HuH-7.5 (cell line): ENCODE measurements at regions not wholly inside any gene's neighbourhood (a gene's known extent, or its start where the extent isn't known, plus 50 kb on each side); places are given as distances from the start of the nearest gene placed in this dataset.

Experiments
- DNase-seq: peaks from one replicate; pipeline ENCODE4 v3.0.0; 2011; ENCODE audit warnings: low spot score

GRCh38 chr1:234698686-234699085 lies 88.7 kb upstream of the IRF2BP2 start:
- no peak for DNase-seq

DNA sequence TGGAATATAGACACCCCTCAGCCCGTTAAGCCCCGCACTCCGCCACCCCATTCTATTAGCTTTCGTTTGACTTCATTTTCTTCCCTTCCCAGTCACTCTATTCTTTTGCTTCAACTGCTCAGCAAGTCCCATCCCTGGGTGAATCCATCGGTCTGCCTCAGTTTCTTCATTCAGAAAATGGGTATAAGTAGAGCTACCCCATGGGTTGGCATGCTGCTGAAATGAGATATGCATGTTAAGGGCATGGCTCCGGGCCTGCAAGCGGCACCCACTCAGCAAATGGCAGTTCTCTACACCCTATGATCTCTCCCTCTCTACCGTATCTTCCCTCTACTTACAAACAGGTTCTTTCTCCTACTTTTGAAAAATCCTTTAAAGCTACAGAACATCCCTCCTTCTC lies 87.8 kb upstream of the IRF2BP2 start:
- DNase-seq, result no peak

DNA sequence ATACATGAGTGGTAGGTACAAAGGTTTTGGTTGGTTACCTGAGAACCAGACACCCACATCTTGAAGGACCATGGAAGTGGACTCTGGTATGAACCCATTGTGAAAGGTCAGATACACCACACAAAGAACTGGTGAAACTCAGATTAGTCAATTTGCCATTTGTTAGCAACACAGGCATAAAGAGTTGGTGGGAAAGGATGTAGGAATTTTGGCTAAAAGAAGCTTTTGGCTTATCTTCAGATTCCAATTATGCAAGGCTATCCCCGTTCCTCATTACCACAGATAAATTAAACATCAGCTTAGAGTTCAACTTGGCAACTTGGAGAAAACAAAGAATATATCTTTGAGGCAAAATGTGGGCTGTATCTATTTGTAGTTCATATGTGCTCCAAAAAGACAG lies 87.0 kb upstream of the IRF2BP2 start:
- no peak for DNase-seq

GRCh38 chr1:234696148-234696576 lies 86.2 kb upstream of the IRF2BP2 start:
- DNase-seq, result no peak

DNA sequence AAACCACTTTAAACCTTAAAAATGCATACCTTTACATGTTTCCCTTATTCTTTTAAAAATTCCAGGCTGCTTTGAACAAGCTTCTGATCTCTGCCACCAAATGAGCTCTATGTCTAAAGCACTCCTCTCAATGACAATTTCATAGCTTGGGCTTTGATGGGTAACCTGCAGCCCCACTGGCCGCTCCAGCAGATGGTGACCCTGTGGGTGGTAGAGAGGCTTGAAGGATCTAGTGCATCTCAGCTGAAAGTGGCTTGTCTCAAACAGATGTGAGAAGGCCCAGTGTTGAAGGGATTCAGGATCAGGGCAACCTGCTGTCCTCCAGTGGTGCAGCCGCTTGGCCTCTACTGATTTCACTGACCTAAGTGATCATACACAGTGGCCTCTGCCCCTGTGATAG lies 84.7 kb upstream of the IRF2BP2 start:
- no peak for DNase-seq

DNA sequence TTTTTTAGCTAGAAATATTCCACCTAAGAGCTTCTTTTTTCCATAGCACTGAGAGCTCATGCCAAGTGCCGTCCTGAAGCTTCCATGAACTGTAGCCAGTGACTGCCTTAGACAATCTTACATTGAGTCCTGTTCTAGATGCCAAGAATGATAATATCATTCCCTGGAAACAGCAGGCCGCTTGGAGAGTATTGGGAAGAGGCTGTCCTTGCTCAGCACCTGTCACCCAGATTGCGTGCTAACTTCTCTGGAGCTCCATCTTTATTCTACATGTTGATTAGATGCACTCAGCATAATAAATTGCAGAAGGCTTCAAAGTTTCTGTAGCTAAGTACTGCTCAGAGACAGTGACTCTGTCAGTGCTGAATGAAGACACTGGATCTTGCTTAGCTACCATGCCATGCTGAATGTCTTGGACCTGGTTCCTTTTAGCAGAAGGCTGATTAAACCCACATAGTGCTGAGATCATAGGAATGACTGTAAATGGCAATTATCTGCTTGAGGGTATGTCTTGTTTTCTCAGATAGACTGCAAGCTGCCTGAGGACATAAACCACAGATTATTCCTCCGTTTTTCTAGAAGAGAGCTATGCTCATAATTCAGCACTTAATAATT lies 83.1 kb upstream of the IRF2BP2 start:
- no peak for DNase-seq

GRCh38 chr1:234691567-234691966 lies 81.6 kb upstream of the IRF2BP2 start:
- no peak for DNase-seq

DNA sequence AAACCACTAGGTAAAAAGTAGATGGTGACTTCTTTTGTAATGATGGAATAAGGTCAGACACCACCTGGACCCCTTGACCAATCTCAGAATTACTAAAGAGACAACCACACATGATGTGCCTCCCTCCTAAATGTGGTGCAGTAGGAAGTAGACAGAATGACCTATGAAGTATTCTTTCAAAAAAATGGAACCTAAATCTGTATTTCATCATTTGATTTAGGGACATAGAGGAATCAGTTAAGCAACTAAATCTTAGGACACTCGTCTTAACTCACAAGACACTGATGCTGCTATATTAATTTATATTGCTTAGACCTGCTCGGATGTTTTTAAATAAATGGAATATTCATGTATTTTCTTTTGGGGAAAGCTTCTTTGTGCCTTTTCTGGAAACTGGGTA lies 80.9 kb upstream of the IRF2BP2 start:
- DNase-seq, result no peak

GRCh38 chr1:234689236-234689635 lies 79.3 kb upstream of the IRF2BP2 start:
- no peak for DNase-seq

GRCh38 chr1:234687011-234687410 lies 77.0 kb upstream of the IRF2BP2 start:
- DNase-seq, result no peak

DNA sequence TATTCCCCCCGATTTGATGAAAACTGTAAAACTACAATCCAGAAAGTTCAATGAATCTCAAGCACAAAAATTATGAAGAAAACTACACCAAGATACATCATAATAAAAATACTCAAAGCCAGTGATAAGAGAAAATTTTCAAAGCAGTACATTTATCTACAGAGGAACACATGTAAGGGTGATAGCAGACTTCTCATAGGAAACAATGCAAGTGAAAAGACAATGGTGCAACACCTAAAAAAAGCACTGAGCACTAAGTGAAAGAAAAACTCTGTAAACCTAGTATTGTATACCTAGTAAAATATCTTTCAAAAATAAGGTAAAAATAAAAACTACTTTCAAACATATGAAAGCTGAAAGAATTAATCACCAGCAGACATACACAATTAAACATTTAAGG lies 76.1 kb upstream of the IRF2BP2 start:
- no peak for DNase-seq

GRCh38 chr1:234684856-234685255 lies 74.9 kb upstream of the IRF2BP2 start:
- no peak for DNase-seq

- peak; percentile 66 for DNase-seq
Measured at GRCh38 chr1:234683861-234684632, 74.1 kb upstream of the IRF2BP2 start.

DNA sequence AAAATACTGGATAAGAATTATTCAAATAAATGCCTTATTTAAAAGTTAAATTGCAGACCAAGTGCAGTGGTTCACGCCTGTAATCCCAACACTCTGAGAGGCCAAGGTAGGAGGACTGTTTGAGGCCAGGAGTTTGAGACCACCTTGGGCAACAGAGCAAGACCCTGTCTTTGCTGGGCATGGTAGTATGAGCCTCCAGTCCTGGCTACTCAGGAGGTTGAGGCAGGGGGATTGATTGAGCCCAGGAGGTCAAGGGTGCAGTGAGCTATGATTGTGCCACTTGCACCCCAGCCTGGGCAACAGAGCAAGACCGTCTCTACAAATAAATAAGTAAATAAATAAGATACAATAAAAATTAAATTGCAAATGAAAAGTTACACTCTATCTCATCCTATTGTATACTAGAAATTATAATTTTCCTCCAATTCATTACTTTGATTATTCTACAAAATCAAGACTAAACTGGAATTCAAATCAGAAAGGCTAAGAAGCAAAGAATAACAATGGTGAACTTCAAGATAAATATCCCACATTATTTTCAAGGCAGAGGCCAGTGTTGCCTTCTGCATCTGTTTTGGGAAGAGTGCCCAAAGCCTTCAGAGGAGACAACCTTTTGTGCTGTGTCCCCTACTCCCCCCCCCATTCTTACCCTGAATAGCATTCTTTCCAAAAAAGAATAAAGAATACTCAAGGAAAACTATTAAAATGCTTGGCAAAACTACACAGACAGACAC lies 73.3 kb upstream of the IRF2BP2 start:
- no peak for DNase-seq

- no peak for DNase-seq
Measured at GRCh38 chr1:234681990-234682389, 72.0 kb upstream of the IRF2BP2 start.

- no peak for DNase-seq
Measured at GRCh38 chr1:234681065-234681464, 71.1 kb upstream of the IRF2BP2 start.

GRCh38 chr1:234680331-234680904 lies 70.4 kb upstream of the IRF2BP2 start:
- DNase-seq, result no peak

DNA sequence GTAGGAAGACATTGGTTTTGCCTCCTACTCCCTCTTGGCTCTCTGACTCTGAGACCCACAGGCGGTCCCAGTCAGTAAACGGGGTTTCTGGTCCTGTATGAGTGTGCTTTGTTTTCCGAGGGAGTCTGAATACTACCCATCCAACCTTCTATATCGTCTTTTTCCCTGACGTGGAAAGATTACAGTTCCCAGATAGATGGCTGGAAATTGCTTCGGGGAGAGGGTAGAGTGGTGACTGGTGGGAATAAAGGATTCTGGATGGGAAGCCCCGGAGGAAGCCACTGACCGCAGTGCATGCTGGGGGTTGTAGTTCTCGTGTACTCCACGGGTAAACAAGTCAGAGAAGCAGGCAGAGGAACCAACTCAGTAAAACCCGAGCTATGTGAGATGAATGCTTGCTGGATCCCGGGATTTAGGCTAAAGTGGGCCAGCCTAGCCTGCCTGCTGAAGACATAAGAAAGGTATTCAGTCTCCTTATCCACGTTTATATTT lies 66.2 kb upstream of the IRF2BP2 start:
- peak; percentile 78 for DNase-seq

DNA sequence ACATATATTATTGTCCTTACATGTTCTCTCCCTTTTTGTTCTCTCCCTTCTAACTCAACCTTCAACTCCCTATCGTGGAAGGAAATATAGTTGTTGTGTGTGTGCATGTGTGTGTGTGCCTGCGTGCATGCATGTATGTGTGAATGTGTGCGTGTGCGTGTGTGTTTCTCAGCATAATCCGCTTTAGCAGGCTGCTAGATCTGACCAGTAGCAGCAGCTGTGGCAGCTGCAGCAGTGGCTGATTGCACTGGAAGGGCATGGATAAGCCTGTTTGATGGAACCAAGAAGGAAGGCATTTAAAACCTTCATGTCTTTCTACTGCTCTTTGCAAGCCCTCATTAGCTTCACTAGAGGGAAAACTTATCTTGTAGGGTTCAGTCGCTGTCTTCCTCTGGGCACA lies 65.6 kb upstream of the IRF2BP2 start:
- DNase-seq, result no peak

DNA sequence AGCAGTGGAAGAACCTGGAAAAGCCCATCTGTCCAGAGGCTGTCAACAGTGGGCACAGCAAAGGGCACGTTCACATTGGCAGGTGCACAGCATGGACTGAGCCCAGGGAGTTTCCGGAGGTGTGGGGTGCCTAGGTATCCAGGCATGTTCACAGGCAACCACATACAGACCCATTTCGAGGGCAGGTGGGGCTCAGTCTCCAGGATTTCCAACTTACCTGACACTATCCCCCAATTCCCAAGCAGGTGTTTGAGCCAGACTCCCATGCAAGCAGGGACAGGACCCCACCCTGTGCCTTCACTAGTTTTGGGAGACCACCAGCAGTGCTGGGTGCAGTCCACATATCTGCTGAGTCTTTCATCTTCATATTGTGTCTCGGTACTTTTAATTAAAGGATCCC lies 65.0 kb upstream of the IRF2BP2 start:
- DNase-seq, result no peak

DNA sequence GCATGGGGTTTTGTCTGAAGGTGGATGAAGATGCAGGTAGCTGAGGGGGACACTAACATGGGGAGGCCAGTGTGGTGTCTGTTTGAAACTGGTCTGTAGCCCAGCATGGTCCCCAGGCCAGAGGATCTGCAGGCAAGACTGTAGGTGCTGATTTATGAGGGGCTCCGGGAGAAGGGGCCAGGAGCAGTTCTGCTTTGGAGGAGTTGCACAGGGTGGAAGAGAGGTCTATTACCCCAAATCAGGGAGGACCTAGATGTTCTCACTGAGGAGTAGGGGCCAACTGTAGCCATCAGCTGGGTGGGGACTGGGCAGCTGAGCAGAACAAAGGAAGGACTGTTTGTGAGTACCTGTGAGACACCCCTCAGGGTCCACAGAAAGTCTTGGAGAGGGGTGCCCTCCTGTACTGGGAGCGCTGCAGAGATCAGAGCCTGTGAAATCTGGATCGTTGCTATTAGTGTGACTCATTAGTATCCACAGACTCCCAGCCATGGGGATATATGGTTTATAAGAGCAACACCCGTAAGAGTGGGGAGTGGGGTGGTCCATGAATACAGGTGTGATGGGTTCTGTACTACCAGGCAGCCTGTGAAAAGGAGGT lies 64.3 kb upstream of the IRF2BP2 start:
- no peak for DNase-seq
